Activated CD4-positive, alpha-beta T cell treated with anti-CD3 and anti-CD28 coated beads for 1 hour (primary cell): ENCODE measurements at regions not wholly inside any gene's neighbourhood (a gene's known extent, or its start where the extent isn't known, plus 50 kb on each side); places are given as distances from the start of the nearest gene placed in this dataset.

ENCODE experiments used
- DNase-seq: peaks from one replicate; pipeline ENCODE4 v3.0.0-alpha.2; 2020

- DNase-seq = no peak
These were observed 116.4 kb downstream of the GDAP2 start for GRCh38 chr1:117812869-117813511.
